ENCODE measurements at regions not wholly inside any gene's neighbourhood (a gene's known extent, or its start where the extent isn't known, plus 50 kb on each side); places are given as distances from the start of the nearest gene placed in this dataset.

GRCh38 chr10:10865913-10866312, 151.8 kb upstream of the CELF2 start:
- Histone ChIP-seq H3K27ac (no peak overlapping the region), H3K4me3 (no peak overlapping the region), H3K4me1 (peaks cover 0 to 16% (median under 1%) of the 10 kb centered on the region in 4 donors), H3K9me3 (no peaks in the 10 kb centered on the region), H3K27me3 (no peaks in the 10 kb centered on the region), H3K36me3 (no peaks in the 10 kb centered on the region)
- no peak for TF ChIP-seq CTCF (IDR thresholded peaks at IDR 0.05)
- DNase-seq, result no peak
- intact Hi-C loops (cut with DNase I; ENCODE audit: low total_unique reads), result no loop called here

GRCh38 chr10:10869592-10869991, 148.1 kb upstream of the CELF2 start:
- H3K27ac ChIP-seq, result peak overlapping the region in 1 of 2 donors; percentile 32
- no peak for DNase-seq
- no peaks in the 10 kb centered on the region for H3K9me3 ChIP-seq
- intact Hi-C loops (cut with DNase I; ENCODE audit: low total_unique reads), result no loop called here
- no peak for TF ChIP-seq CTCF (IDR thresholded peaks at IDR 0.05)
- H3K36me3 ChIP-seq, result no peaks in the 10 kb centered on the region
- peaks cover 0 to 42% (median 12%) of the 10 kb centered on the region in 4 donors for H3K4me1 ChIP-seq
- H3K27me3 ChIP-seq, result no peaks in the 10 kb centered on the region
- H3K4me3 ChIP-seq, result no peak overlapping the region

- H3K27ac ChIP-seq, result peak overlapping the region; percentile 67 to 73
- intact Hi-C loops (cut with DNase I; ENCODE audit: low total_unique reads), result no loop called here
Measured at GRCh38 chr10:10870523-10871241, 147.0 kb upstream of the CELF2 start.

GRCh38 chr10:10871352-10871751, 146.3 kb upstream of the CELF2 start:
- Histone ChIP-seq H3K27ac (peak overlapping the region; percentile 67 to 73), H3K4me3 (no peak overlapping the region), H3K36me3 (no peaks in the 10 kb centered on the region), H3K27me3 (no peaks in the 10 kb centered on the region), H3K4me1 (peaks cover 0 to 42% (median 12%) of the 10 kb centered on the region in 4 donors), H3K9me3 (no peaks in the 10 kb centered on the region)
- no peak for TF ChIP-seq CTCF (IDR thresholded peaks at IDR 0.05)
- intact Hi-C loops (cut with DNase I; ENCODE audit: low total_unique reads), result no loop called here
- no peak for DNase-seq

More at GRCh38 chr10:10870523-10871241, 147.0 kb upstream of the CELF2 start:
- H3K4me1 ChIP-seq, result peaks cover 0 to 42% (median 12%) of the 10 kb centered on the region in 4 donors
- H3K4me3 ChIP-seq, result no peak overlapping the region
- no peak for TF ChIP-seq CTCF (IDR thresholded peaks at IDR 0.05)
- no peaks in the 10 kb centered on the region for H3K9me3 ChIP-seq
- DNase-seq, result no peak
- H3K27me3 ChIP-seq, result no peaks in the 10 kb centered on the region
- H3K36me3 ChIP-seq, result no peaks in the 10 kb centered on the region

- no peaks in the 10 kb centered on the region for H3K9me3 ChIP-seq
- H3K4me3 ChIP-seq, result no peak overlapping the region
- H3K36me3 ChIP-seq, result no peaks in the 10 kb centered on the region
- intact Hi-C loops (cut with DNase I; ENCODE audit: low total_unique reads), result no loop called here
- peak overlapping the region; percentile 67 to 73 for H3K27ac ChIP-seq
- no peak for TF ChIP-seq CTCF (IDR thresholded peaks at IDR 0.05)
- H3K27me3 ChIP-seq, result no peaks in the 10 kb centered on the region
- DNase-seq, result peak in 1 of 2 donors; percentile 40
- H3K4me1 ChIP-seq, result peaks cover 0 to 42% (median 12%) of the 10 kb centered on the region in 4 donors
Measured at GRCh38 chr10:10872035-10872673, 145.5 kb upstream of the CELF2 start.

Data from tibial artery (tissue), 4 donors.